ENCODE measurements at regions not wholly inside any gene's neighbourhood (a gene's known extent, or its start where the extent isn't known, plus 50 kb on each side); places are given as distances from the start of the nearest gene placed in this dataset.

DNA sequence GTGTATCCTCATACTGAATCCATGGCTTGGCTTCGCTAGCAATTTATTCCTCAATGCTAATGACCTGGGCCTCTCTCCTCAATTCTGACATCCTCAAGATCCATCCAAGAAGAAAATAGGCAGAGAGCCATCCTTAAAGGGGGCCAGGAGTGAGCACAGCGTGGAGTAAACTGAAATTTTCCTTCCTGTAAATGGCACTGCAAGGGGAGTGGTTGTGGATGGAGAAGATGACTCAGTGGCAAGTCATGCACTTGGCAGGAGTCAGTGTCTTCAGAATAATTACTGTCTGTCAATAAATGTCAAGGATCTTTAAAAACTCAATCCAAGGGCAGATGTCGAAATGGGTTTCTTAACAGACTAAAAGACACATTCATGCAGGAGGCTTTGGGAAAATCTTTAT lies 88.0 kb upstream of the TMEM132C start:
- TF ChIP-seq GATA2 (IDR thresholded peaks at IDR 0.05; ENCODE audit: low read depth, low read length), result no peak
- no peak for TF ChIP-seq GATA3 (IDR thresholded peaks at IDR 0.05; ENCODE audit: low read depth, low read length)

Data from SH-SY5Y (cell line).